22Rv1 (cell line): ENCODE measurements at regions not wholly inside any gene's neighbourhood (a gene's known extent, or its start where the extent isn't known, plus 50 kb on each side); places are given as distances from the start of the nearest gene placed in this dataset.

Experiments
- CTCF ChIP-seq: fragments of 450-650 bp; IDR thresholded peaks from 2 replicates; pipeline ENCODE4 v1.5.1; 2017; ENCODE audit warnings: mild to moderate bottlenecking
- ZFX ChIP-seq: fragments of 450-650 bp; IDR thresholded peaks from 2 replicates; pipeline ENCODE4 v1.6.1; 2017; ENCODE audit warnings: antibody characterized with exemption, borderline replicate concordance

- TF ChIP-seq CTCF: no peak
- no peak for TF ChIP-seq ZFX
Measured at GRCh38 chr19:28914173-28914572, 298.8 kb downstream of the UQCRFS1 start.
